Nephron progenitor cell (in vitro differentiated cells): ENCODE measurements at regions not wholly inside any gene's neighbourhood (a gene's known extent, or its start where the extent isn't known, plus 50 kb on each side); places are given as distances from the start of the nearest gene placed in this dataset.

Experiments used
- DNase-seq: peaks from one replicate; pipeline ENCODE4 v3.0.0; 2021
- H3K27ac Mint-ChIP-seq: 2 replicates; pipeline ENCODE4 v1.8.0; 2021; ENCODE audit warnings: mild to moderate bottlenecking, moderate library complexity, mixed read lengths
- H3K27me3 Mint-ChIP-seq: 2 replicates; pipeline ENCODE4 v1.8.0; 2021; ENCODE audit warnings: mild to moderate bottlenecking, low read depth, mixed read lengths; ENCODE audit not compliant: poor library complexity
- H3K36me3 Mint-ChIP-seq: 2 replicates; pipeline ENCODE4 v1.8.0; 2021; ENCODE audit warnings: low read depth, mixed read lengths
- H3K4me1 Mint-ChIP-seq: 2 replicates; pipeline ENCODE4 v1.8.0; 2021; ENCODE audit warnings: mixed read lengths
- H3K4me3 Mint-ChIP-seq: 2 replicates; pipeline ENCODE4 v1.8.0; 2021; ENCODE audit warnings: mild to moderate bottlenecking, moderate library complexity, mixed read lengths
- H3K9me3 Mint-ChIP-seq: 2 replicates; pipeline ENCODE4 v1.8.0; 2021; ENCODE audit warnings: mild to moderate bottlenecking, moderate library complexity, mixed read lengths
- TF ChIP-seq, protein P1 (sequence below): fragments of 200-600 bp; sonication (generic); IDR thresholded peaks from 2 replicates; pipeline ENCODE4 v1.5.0; 2021; ENCODE audit warnings: antibody characterized with exemption

DNA sequence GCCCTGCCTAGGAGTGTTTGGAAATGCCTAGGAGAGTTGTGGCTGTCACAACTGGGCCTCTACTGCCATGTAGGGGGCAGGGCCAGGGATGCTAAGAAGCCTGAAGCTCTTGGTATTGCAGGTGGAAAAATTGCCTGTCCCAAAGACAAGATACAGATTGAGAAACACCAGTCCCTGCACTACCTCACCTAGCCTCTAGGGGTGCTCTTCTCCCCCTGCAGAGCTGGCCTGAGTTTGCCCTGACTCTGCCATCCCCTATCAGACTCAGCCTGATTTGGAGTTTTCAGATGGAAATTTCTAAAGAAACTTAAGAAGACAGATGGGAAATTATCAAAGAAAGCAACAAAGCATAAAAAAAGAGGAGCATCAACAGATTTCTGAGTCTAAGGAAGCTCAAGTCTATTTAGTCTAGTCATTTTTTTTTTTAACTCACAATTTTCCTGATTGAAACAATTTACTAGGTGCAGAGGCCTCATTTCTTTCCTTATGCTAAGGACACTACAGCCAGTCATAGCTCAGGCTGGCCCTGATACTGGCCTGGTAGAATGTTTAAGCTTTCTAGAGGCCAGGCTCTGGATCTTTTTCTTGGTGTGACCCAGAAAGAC, 61.4 kb upstream of the LRRN2 start:
- H3K9me3 Mint-ChIP-seq = no peaks in the 10 kb centered on the region

DNA sequence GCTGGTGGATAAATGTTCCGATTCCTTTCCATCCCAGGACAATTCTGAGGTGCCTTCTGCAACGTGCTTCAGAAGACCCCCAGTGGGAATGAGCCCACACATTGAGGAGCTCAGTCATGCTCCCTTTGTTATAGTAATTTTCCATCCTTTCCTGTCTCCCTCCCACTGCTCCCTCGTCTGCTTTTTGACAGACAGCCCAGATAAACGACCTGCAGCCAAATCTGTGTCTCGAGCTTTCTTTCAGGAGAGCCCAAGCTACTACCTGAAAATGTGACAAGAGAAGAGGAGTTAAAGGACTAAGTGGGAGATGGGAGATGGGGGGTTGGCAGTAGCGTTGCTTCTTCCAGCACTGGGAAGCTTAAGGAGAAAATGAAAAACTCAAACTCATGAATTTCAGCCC, 65.9 kb upstream of the LRRN2 start:
- Mint-ChIP-seq H3K4me3 (no peak overlapping the region), H3K9me3 (no peaks in the 10 kb centered on the region), H3K36me3 (no peaks in the 10 kb centered on the region), H3K27ac (no peak overlapping the region), H3K4me1 (peaks cover 5% of the 10 kb centered on the region), H3K27me3 (peaks cover 21% of the 10 kb centered on the region)
- TF ChIP-seq, protein P1, sequence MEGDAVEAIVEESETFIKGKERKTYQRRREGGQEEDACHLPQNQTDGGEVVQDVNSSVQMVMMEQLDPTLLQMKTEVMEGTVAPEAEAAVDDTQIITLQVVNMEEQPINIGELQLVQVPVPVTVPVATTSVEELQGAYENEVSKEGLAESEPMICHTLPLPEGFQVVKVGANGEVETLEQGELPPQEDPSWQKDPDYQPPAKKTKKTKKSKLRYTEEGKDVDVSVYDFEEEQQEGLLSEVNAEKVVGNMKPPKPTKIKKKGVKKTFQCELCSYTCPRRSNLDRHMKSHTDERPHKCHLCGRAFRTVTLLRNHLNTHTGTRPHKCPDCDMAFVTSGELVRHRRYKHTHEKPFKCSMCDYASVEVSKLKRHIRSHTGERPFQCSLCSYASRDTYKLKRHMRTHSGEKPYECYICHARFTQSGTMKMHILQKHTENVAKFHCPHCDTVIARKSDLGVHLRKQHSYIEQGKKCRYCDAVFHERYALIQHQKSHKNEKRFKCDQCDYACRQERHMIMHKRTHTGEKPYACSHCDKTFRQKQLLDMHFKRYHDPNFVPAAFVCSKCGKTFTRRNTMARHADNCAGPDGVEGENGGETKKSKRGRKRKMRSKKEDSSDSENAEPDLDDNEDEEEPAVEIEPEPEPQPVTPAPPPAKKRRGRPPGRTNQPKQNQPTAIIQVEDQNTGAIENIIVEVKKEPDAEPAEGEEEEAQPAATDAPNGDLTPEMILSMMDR = no peak
- DNase-seq = no peak

More for the DNA sequence above, 61.4 kb upstream of the LRRN2 start:
- Mint-ChIP-seq H3K27ac (no peak overlapping the region), H3K4me3 (no peak overlapping the region), H3K36me3 (no peaks in the 10 kb centered on the region), H3K27me3 (peaks cover 18% of the 10 kb centered on the region), H3K4me1 (peaks cover 9% of the 10 kb centered on the region)
- peak; percentile 55 for DNase-seq
- TF ChIP-seq, protein P1 = peak; percentile 96

DNA sequence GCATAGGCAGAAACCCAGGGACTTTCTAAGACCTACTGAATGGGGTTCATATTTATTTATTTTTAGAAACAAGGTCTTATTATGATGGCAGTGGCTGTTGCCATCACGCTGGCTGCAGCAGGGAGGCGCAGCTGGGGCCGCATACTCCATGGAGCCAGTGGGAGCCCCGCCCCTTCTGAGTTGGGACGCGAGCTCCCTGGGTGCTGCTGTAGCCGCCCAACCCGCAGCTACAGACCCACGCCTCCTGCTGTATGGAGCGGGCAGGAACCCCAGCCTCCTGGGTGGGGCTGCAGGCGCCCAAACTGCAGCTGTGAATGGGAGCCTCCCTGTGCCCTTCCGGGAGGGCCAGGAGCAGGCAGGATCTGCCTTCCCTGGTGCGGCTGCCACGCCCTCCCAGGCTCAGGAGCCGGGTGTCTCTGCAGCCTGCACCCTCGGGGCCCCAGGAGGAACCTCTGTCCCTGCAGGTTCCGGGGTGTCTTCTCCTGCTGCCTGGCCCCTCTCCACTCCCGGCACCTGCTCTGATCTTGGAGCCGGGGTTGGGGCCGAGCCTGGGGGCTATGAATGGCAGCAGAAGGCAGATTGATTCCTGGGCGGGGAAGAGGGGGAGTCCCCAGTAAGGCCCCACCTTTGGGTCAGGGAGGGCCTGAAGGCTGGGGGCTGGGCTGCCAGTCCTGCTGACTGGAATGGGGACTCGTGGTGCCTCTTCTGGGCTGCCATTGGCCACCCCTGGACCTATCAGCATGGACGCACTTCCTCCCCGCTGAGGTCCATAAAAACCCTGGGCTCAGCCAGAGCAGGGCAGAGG, 66.5 kb upstream of the LRRN2 start:
- H3K9me3 Mint-ChIP-seq = no peaks in the 10 kb centered on the region
- no peak overlapping the region for H3K4me3 Mint-ChIP-seq
- peaks cover 21% of the 10 kb centered on the region for H3K27me3 Mint-ChIP-seq
- H3K4me1 Mint-ChIP-seq = peaks cover 5% of the 10 kb centered on the region
- TF ChIP-seq, protein P1 = no peak
- no peaks in the 10 kb centered on the region for H3K36me3 Mint-ChIP-seq
- DNase-seq = peak; percentile 32
- no peak overlapping the region for H3K27ac Mint-ChIP-seq

DNA sequence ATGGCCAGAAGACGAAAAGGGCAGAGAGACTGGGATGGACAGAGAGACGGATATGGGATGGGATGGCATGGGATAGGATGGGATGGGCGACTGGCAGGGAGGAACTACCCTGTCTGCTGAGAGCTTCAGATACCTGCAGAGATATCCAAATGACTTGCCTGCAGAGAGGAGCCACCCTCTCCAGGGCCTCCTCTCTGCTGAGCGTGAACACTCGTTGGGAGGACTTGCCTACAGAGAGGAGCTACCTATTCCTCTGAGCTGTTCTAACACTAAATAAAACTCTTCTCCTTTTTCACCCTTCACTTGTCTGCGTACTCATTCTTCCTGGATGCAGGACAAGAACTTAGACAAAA, 67.1 kb upstream of the LRRN2 start:
- TF ChIP-seq, protein P1 = no peak
- Mint-ChIP-seq H3K9me3 (no peaks in the 10 kb centered on the region), H3K36me3 (no peaks in the 10 kb centered on the region), H3K4me3 (no peak overlapping the region), H3K27ac (no peak overlapping the region), H3K4me1 (peaks cover 5% of the 10 kb centered on the region), H3K27me3 (peaks cover 19% of the 10 kb centered on the region)
- DNase-seq = no peak

DNA sequence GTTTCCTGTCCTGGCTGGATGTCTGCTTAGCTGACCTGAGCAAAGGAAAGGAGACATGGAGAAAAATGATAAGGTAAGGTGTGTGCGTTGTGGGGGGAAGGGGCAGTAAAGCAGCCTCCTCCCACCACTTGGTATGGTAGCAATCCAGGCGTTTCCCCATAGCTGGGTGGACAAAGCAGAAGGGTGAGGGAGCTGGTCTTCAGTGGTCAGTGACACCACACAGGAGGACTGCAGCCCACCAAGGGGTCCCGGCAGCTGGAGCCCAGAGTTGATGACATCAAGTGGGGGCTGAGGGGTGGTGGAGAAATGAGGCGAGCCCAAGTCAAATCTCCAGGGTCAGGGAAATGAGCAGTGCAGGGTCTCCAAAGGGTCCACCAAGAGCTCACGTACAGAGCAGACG, 69.3 kb upstream of the LRRN2 start:
- H3K4me3 Mint-ChIP-seq = no peak overlapping the region
- TF ChIP-seq, protein P1 = no peak
- peaks cover 2% of the 10 kb centered on the region for H3K9me3 Mint-ChIP-seq
- peaks cover 5% of the 10 kb centered on the region for H3K4me1 Mint-ChIP-seq
- no peak for DNase-seq
- peaks cover 18% of the 10 kb centered on the region for H3K27me3 Mint-ChIP-seq
- no peak overlapping the region for H3K27ac Mint-ChIP-seq
- H3K36me3 Mint-ChIP-seq = no peaks in the 10 kb centered on the region

DNA sequence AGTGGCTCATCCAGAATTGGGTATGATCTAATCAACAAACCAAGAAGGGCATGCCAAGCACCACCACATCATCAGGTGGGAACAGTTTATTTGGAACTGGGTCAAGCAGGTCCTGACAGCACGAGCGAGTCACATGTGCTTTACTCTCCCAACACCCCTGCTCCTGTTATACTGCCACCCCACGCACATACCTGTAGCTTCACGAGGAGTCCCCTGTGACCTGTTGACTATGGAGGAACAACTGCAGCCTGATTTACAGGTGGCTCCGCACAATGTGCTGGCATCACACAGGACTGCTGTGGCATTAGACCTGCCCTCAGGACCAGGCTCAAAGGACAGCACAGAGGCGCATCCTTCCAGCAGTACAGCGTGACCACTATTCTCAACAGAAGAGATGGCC, 70.8 kb upstream of the LRRN2 start:
- no peak overlapping the region for H3K4me3 Mint-ChIP-seq
- H3K27me3 Mint-ChIP-seq = peaks cover 23% of the 10 kb centered on the region
- H3K27ac Mint-ChIP-seq = no peak overlapping the region
- peaks cover 12% of the 10 kb centered on the region for H3K9me3 Mint-ChIP-seq
- H3K4me1 Mint-ChIP-seq = peaks cover 4% of the 10 kb centered on the region
- TF ChIP-seq, protein P1 = no peak
- DNase-seq = no peak
- H3K36me3 Mint-ChIP-seq = no peaks in the 10 kb centered on the region
